Adrenal gland (tissue), 5 donors: ENCODE measurements at regions not wholly inside any gene's neighbourhood (a gene's known extent, or its start where the extent isn't known, plus 50 kb on each side); places are given as distances from the start of the nearest gene placed in this dataset.

Experiments
- POLR2A ChIP-seq, 2 donors: fragments of 450-650 bp; IDR thresholded peaks; one replicate each; pipeline ENCODE4 v1.6.1; 2017; ENCODE audit warnings: antibody characterized with exemption in 2 of 2, mild to moderate bottlenecking in 2 of 2, moderate library complexity in 1 of 2
- TF ChIP-seq, protein P1 (sequence below), 6 experiments: fragments of 450-650 bp in 4 of 6; fragments of 200-600 bp in 2 of 6; sonication (generic) in 1 of 6; IDR thresholded peaks; 1 replicate in 5 of 6; 2 replicates in 1 of 6; pipeline versions ENCODE4 v1.5.1 to v1.8.0; 2016 to 2021; ENCODE audit warnings: antibody characterized with exemption in 6 of 6, mild to moderate bottlenecking in 2 of 6, moderate library complexity in 1 of 6
- donor health status: DM: no; HTN: no; CAD: no.

DNA sequence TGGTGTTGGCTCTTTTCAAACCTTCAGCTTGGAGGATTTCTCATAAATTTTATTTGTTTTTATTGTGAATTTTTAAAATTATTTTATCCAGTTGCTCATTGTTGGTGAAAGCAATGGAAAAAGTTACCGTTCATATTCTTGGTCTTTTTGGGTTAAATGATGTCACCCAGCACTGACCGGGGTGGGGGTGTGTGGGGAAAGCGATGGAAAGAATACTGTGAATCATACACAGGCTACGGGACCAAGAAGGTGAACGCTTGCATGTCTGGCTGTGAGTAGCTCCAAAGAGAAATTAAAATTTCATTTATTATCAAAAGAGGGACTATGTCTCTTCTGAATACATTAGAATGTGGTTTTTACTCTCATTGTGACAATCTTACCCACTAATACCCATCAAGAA is 430.1 kb downstream of the AEBP2 start:
- TF ChIP-seq, protein P1, sequence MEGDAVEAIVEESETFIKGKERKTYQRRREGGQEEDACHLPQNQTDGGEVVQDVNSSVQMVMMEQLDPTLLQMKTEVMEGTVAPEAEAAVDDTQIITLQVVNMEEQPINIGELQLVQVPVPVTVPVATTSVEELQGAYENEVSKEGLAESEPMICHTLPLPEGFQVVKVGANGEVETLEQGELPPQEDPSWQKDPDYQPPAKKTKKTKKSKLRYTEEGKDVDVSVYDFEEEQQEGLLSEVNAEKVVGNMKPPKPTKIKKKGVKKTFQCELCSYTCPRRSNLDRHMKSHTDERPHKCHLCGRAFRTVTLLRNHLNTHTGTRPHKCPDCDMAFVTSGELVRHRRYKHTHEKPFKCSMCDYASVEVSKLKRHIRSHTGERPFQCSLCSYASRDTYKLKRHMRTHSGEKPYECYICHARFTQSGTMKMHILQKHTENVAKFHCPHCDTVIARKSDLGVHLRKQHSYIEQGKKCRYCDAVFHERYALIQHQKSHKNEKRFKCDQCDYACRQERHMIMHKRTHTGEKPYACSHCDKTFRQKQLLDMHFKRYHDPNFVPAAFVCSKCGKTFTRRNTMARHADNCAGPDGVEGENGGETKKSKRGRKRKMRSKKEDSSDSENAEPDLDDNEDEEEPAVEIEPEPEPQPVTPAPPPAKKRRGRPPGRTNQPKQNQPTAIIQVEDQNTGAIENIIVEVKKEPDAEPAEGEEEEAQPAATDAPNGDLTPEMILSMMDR (IDR thresholded peaks at IDR 0.05): no peak
- TF ChIP-seq POLR2A (IDR thresholded peaks at IDR 0.05): no peak
